ENCODE measurements at regions not wholly inside any gene's neighbourhood (a gene's known extent, or its start where the extent isn't known, plus 50 kb on each side); places are given as distances from the start of the nearest gene placed in this dataset.

DNA sequence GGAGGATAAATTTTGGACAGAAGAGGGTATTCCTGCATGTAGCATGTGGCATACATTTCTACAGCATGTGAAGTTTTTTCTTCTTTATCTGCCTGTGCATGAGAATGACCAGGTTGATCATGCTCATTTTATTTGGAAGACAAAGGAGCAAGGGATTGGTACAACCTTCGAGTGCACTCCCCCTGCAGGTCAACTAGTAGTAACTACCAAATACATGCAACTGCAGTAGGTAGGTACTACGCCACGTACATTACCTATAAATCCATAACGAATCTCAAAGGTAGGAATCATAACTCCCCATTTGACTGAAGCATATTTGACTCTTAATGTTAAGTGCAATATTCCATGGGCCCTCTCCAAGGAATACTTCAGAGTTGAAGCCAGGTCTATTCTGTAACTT, 763.9 kb downstream of the TSN start:
- TF ChIP-seq POLR2AphosphoS5 (IDR thresholded peaks at IDR 0.05; ENCODE audit: low read depth, low read length) (no peak), POLR2A (IDR thresholded peaks at IDR 0.05; ENCODE audit: low read depth, low read length) (no peak)
